HL-60 (cell line): ENCODE measurements at regions not wholly inside any gene's neighbourhood (a gene's known extent, or its start where the extent isn't known, plus 50 kb on each side); places are given as distances from the start of the nearest gene placed in this dataset.

Experiments used
- CTCF ChIP-seq: IDR thresholded peaks from one replicate; pipeline ENCODE4 v1.5.1; 2011; ENCODE audit warnings: low read length, control low read depth, inconsistent platforms; ENCODE audit not compliant: insufficient read depth
- GABPA ChIP-seq: IDR thresholded peaks from 2 replicates; pipeline ENCODE4 v1.6.1; 2012; ENCODE audit warnings: low read depth
- POLR2AphosphoS5 ChIP-seq: IDR thresholded peaks from 2 replicates; pipeline ENCODE4 v1.6.1; 2012; ENCODE audit warnings: low read depth
- REST ChIP-seq: IDR thresholded peaks from 2 replicates; pipeline ENCODE4 v1.6.1; 2012; ENCODE audit warnings: low read depth; ENCODE audit not compliant: insufficient replicate concordance
- SPI1 ChIP-seq: IDR thresholded peaks from 2 replicates; pipeline ENCODE4 v1.6.1; 2012; ENCODE audit warnings: low read depth, mild to moderate bottlenecking, borderline replicate concordance

- TF ChIP-seq REST, result no peak
- TF ChIP-seq CTCF, result no peak
- TF ChIP-seq POLR2AphosphoS5, result no peak
- TF ChIP-seq GABPA, result no peak
- no peak for TF ChIP-seq SPI1
Observed at GRCh38 chr15:85313339-85313738, 67.1 kb upstream of the AKAP13 start.
